Neural crest cell (in vitro differentiated cells): ENCODE measurements at regions not wholly inside any gene's neighbourhood (a gene's known extent, or its start where the extent isn't known, plus 50 kb on each side); places are given as distances from the start of the nearest gene placed in this dataset.

Experiments used
- DNase-seq: peaks from one replicate; pipeline ENCODE4 v3.0.0; 2021; ENCODE audit warnings: low read depth, mixed read lengths, low spot score
- H3K27ac Mint-ChIP-seq: one replicate; pipeline ENCODE4 v1.8.0; 2021; ENCODE audit warnings: mild to moderate bottlenecking, mixed read lengths; ENCODE audit not compliant: unreplicated experiment
- H3K27me3 Mint-ChIP-seq: 2 replicates; pipeline ENCODE4 v1.8.0; 2021; ENCODE audit warnings: low read depth, mild to moderate bottlenecking, mixed read lengths
- H3K36me3 Mint-ChIP-seq: 2 replicates; pipeline ENCODE4 v1.8.0; 2021; ENCODE audit warnings: low read depth, mild to moderate bottlenecking, mixed read lengths
- H3K4me1 Mint-ChIP-seq: 2 replicates; pipeline ENCODE4 v1.8.0; 2021; ENCODE audit warnings: mixed read lengths
- H3K4me3 Mint-ChIP-seq: one replicate; pipeline ENCODE4 v1.8.0; 2021; ENCODE audit warnings: mild to moderate bottlenecking, mixed read lengths
- H3K9me3 Mint-ChIP-seq: 2 replicates; pipeline ENCODE4 v1.8.0; 2021; ENCODE audit warnings: mixed read lengths
- CTCF ChIP-seq: fragments of 200-600 bp; sonication (generic); conservative IDR thresholded peaks from 2 replicates; pipeline ENCODE4 v1.5.0; 2021; ENCODE audit warnings: antibody characterized with exemption, mild to moderate bottlenecking

DNA sequence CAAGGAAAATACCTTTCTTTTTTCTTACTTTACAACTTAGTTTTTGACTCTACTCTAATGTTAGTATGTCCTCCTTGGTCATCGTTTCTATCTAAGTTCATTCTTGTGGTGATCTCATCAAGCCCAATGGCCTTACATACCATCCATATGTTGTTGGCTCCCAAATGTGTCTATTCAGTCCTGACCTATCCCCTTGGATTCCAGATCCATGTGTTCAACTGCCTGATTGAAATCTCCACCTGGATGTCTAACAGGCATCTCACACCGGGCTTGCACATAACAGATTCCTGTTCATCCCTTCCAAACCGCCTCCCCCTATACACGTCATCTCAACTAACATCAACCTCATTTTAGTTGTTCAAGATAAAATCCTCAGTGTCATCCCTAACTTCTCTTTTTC is 382.6 kb downstream of the SOX2 start:
- TF ChIP-seq CTCF, result no peak
- DNase-seq, result no peak
- Mint-ChIP-seq H3K27ac (no peak overlapping the region), H3K4me3 (no peak overlapping the region), H3K36me3 (no peaks in the 10 kb centered on the region), H3K4me1 (peaks cover 8% of the 10 kb centered on the region), H3K9me3 (peaks cover 7% of the 10 kb centered on the region), H3K27me3 (no peaks in the 10 kb centered on the region)

DNA sequence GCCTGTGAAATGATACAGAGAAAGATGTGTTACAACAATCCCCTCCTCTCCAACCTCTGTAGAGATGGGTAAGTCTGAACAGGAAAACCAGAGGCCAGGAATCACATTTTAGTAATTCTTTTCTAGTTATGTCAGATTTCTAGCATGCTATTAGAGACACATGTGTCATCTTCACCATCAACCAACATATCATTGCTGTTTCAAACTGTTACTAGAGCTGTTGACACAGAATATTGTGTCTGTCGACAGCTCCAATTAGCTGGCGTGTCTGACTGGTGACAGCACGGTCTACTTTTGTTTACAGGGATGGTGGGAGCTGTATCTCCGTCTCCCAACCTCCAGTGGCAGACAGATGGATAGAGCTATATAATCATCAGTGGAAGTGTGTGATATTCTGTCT is 393.2 kb downstream of the SOX2 start:
- H3K27me3 Mint-ChIP-seq, result no peaks in the 10 kb centered on the region
- H3K4me3 Mint-ChIP-seq, result no peak overlapping the region
- TF ChIP-seq CTCF, result no peak
- H3K9me3 Mint-ChIP-seq, result peaks cover 19% of the 10 kb centered on the region
- no peaks in the 10 kb centered on the region for H3K4me1 Mint-ChIP-seq
- DNase-seq, result no peak
- no peak overlapping the region for H3K27ac Mint-ChIP-seq
- H3K36me3 Mint-ChIP-seq, result peaks cover 11% of the 10 kb centered on the region

DNA sequence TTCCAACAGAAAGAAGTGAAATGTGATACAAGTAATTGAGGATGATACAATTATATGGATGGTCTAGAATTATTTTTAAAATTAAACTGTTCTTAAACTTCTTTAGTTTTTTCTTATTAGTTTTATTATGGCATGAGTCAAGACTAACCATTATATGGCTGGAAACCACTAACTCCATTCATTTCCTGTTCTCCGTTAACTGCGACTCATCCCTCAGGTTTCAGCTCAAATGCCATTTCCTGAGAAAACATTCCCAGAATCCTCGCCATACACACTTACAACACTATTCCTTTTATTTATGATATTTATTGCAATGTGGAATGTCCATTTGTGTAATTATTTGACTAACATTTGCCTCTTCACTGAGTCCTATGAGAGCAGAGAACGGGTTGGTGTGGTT is 394.1 kb downstream of the SOX2 start:
- Mint-ChIP-seq H3K9me3 (peaks cover 16% of the 10 kb centered on the region), H3K36me3 (peaks cover 11% of the 10 kb centered on the region), H3K27me3 (no peaks in the 10 kb centered on the region), H3K27ac (no peak overlapping the region), H3K4me1 (no peaks in the 10 kb centered on the region), H3K4me3 (no peak overlapping the region)
- no peak for TF ChIP-seq CTCF
- no peak for DNase-seq

DNA sequence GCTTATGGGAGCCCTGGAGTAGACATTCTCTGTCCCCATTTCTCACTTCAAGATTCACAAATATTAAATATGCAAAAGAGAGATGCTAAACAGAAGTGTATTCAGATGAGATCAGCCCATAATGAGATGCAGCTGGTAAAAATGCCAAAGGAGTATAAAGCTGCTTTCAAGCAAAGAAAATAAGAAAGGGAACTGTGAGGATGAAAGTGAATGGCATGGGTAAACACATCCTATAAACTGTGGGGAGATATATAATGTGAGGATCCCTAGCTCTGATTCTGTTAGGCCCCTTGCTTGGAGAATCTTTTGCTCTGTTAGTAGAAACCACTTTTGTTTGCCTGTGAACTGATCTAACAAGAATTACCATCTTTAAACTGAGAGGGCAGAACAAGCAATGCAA is 396.6 kb downstream of the SOX2 start:
- no peak for TF ChIP-seq CTCF
- no peaks in the 10 kb centered on the region for H3K27me3 Mint-ChIP-seq
- H3K36me3 Mint-ChIP-seq, result peaks cover 6% of the 10 kb centered on the region
- peaks cover 8% of the 10 kb centered on the region for H3K9me3 Mint-ChIP-seq
- no peak for DNase-seq
- H3K27ac Mint-ChIP-seq, result no peak overlapping the region
- no peaks in the 10 kb centered on the region for H3K4me1 Mint-ChIP-seq
- no peak overlapping the region for H3K4me3 Mint-ChIP-seq

DNA sequence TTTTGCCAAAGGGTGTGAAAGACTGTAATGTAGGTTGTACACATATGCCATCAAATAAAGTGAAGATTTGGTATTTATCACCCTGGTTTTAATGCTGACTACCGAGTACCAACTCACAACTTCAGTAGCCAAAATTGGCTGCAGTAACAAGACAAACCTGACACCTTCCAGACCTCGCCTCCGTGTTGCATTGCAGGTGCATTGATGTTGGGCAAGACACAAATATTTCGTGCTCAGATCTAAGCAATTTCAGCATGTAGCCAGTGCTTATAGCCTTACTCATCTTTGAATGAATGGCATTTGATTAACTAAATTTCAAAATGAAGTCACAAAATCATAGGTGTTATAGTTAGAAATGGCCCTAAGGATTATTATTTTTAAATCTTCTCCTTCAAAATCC is 400.2 kb downstream of the SOX2 start:
- TF ChIP-seq CTCF, result no peak
- Mint-ChIP-seq H3K4me1 (no peaks in the 10 kb centered on the region), H3K27ac (no peak overlapping the region), H3K4me3 (no peak overlapping the region), H3K27me3 (no peaks in the 10 kb centered on the region), H3K9me3 (peaks cover 9% of the 10 kb centered on the region), H3K36me3 (peaks cover 6% of the 10 kb centered on the region)
- no peak for DNase-seq
